BJ (cell line): ENCODE measurements at regions not wholly inside any gene's neighbourhood (a gene's known extent, or its start where the extent isn't known, plus 50 kb on each side); places are given as distances from the start of the nearest gene placed in this dataset.

Experiments
- CTCF ChIA-PET: fragments of 350-600 bp; formaldehyde crosslinking; extraction: SDS; loops from one replicate; lab custom pipeline; 2021; ENCODE audit warnings: antibody characterized with exemption, inconsistent platforms; lab: Yijun Ruan, JAX
- POLR2A ChIA-PET: fragments of 300-600 bp; sonication (Branson Sonifier 250); formaldehyde crosslinking; extraction: SDS; loops from one replicate; lab custom pipeline; 2021; ENCODE audit warnings: antibody characterized with exemption; lab: Charles Lee
- DNase-seq: peaks from one replicate; pipeline ENCODE4 v3.0.0-alpha.2; 2011; ENCODE audit warnings: low read depth
- H3K27me3 ChIP-seq: 2 replicates; pipeline ENCODE4 v1.6.0; 2011; ENCODE audit warnings: low read length; ENCODE audit not compliant: control insufficient read depth, insufficient read depth
- H3K36me3 ChIP-seq: 2 replicates; pipeline ENCODE4 v1.5.1; 2011; ENCODE audit warnings: low read length; ENCODE audit not compliant: control insufficient read depth, insufficient read depth
- H3K4me3 ChIP-seq: 2 replicates; pipeline ENCODE4 v1.5.1; 2011; ENCODE audit warnings: low read depth, mild to moderate bottlenecking, control low read depth, low read length
- CTCF ChIP-seq: IDR thresholded peaks from 2 replicates; pipeline ENCODE4 v1.5.1; 2011; ENCODE audit warnings: low read depth, mild to moderate bottlenecking, control low read depth, inconsistent platforms, low read length, moderate library complexity; ENCODE audit not compliant: insufficient read depth

GRCh38 chr4:126976850-126977632 is 655.7 kb upstream of the INTU start:
- TF ChIP-seq CTCF: no peak
- ChIA-PET POLR2A (interaction anchor here (0.5 kb wide), 1 partner anchor 12 kb away, joined by 3 read pairs; no protein-coding TSS in a partner anchor), CTCF (no interaction called here)
- H3K36me3 ChIP-seq: no peaks in the 10 kb centered on the region
- H3K4me3 ChIP-seq: no peak overlapping the region
- DNase-seq: no peak
- H3K27me3 ChIP-seq: no peaks in the 10 kb centered on the region

GRCh38 chr4:126986005-126986404 is 646.8 kb upstream of the INTU start:
- Histone ChIP-seq H3K4me3 (no peak overlapping the region), H3K36me3 (no peaks in the 10 kb centered on the region), H3K27me3 (no peaks in the 10 kb centered on the region)
- no peak for DNase-seq
- POLR2A ChIA-PET: no interaction called here
- TF ChIP-seq CTCF: no peak
- CTCF ChIA-PET: no interaction called here

DNA sequence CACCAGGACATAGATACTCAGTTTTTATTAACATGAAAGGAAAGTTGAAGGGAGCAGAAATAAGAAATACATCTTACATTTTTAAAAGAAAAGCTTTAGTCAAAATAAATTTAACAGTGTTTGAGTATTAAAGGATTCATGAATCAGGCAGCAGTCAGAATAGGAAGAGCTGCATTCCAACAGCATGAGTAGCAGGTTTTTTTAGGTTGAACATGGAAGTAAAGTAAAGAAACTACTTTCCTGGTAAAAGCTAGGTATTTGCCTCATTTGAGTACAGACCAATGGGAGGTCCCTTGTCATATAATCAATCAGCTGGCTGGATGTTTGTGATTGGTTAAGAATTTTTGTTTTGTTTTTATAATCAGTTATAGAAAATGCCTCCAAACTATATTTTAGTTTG is 645.9 kb upstream of the INTU start:
- TF ChIP-seq CTCF: no peak

DNA sequence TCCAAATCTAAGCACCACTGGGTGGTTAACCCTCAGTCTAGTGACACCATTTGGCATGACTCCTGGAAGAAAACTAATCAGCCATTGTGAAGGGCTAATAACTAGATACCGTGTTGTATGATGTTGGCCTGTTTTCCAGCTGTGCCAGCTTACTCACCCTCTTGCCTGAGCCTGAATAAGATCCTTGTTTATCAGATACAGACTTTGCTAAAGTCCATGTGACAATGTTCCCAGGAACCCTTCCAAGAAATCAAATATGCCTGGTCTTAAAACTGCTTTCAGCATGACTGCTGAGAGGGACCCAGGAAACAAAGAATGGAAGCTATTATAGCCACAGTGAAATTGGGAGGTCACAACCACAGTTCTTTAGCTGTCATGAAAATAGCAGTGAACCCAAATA is 640.8 kb upstream of the INTU start:
- DNase-seq: peak; percentile 35
- H3K27me3 ChIP-seq: no peaks in the 10 kb centered on the region
- ChIA-PET CTCF (no interaction called here), POLR2A (no interaction called here)
- no peaks in the 10 kb centered on the region for H3K36me3 ChIP-seq
- TF ChIP-seq CTCF: no peak
- H3K4me3 ChIP-seq: no peak overlapping the region

More for the DNA sequence above, 645.9 kb upstream of the INTU start:
- H3K36me3 ChIP-seq: no peaks in the 10 kb centered on the region
- CTCF ChIA-PET: interaction anchor here (0.6 to 0.8 kb wide), 2 partner anchors 12 to 15 kb away, joined by 3 to 4 read pairs; no protein-coding TSS in a partner anchor
- H3K4me3 ChIP-seq: no peak overlapping the region
- H3K27me3 ChIP-seq: no peaks in the 10 kb centered on the region
- no peak for DNase-seq
- POLR2A ChIA-PET: no interaction called here

DNA sequence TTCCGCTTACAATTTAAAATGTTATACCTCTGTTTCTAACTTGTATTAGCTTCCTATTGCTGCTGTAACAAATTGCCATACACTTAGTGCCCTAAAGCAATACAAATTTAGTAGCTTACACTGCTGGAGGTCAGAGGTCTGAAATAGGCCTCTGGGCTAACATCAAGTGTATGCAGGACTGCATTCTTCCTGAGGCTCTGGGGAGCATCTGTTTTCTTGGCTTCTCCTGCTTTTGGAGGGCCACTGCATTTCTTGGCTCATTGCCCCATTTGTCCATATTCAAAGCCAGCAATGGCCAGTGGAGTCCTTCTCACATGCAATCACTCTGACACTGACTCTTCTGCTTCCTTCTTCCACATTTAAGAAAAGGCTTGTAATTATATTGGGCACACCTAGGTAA is 639.8 kb upstream of the INTU start:
- CTCF ChIA-PET: no interaction called here
- Histone ChIP-seq H3K27me3 (no peaks in the 10 kb centered on the region), H3K4me3 (no peak overlapping the region), H3K36me3 (no peaks in the 10 kb centered on the region)
- no peak for DNase-seq
- no peak for TF ChIP-seq CTCF
- POLR2A ChIA-PET: no interaction called here
